Inflammatory macrophage treated with lipopolysaccharide for 1 hour (primary cell): ENCODE measurements at regions not wholly inside any gene's neighbourhood (a gene's known extent, or its start where the extent isn't known, plus 50 kb on each side); places are given as distances from the start of the nearest gene placed in this dataset.

Experiments used
- DNase-seq, 2 donors: peaks; one replicate each; pipeline ENCODE4 v3.0.0-alpha.2; 2020 to 2022

DNA sequence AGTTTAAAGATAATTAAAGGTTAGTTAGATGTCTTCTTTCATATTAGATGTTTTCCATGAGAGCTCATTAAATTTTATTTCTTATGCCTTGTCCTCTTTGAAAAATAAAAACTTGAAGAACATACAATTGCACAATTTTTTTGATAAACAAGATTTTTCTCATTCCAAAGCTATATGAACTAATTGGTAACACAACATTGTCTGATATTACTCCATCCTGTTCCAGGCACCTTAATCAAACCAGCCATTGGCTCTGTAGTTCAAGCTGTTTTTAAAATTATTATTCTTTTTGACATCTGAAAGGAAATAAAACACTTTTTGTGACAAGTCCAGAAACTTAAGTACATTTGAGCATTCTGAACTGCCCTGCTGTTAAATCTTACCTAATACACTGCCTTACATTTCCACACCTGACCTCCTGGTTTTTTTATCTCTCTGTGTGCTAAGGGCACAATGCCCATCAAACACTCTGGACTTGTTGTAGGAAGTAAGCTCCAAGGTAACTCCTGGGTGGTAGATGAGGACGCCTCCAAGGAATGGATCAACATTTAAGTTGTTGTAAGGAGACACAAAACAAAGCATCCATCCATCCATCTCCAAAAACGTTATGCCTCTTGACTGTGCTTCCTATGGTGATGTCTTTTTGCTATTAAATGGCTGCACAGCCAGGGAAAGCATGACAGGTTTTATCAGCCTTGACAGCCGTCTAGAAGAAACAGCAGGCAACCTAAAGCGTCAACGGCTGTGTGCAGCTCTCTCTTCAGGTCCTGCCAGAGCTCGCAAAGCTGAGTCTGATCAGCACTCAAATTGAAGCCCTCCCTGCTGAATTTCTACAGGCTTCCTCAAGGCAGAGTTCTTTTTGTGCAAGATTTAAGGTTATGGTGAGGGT, 449.9 kb upstream of the FLRT2 start:
- no peak for DNase-seq

DNA sequence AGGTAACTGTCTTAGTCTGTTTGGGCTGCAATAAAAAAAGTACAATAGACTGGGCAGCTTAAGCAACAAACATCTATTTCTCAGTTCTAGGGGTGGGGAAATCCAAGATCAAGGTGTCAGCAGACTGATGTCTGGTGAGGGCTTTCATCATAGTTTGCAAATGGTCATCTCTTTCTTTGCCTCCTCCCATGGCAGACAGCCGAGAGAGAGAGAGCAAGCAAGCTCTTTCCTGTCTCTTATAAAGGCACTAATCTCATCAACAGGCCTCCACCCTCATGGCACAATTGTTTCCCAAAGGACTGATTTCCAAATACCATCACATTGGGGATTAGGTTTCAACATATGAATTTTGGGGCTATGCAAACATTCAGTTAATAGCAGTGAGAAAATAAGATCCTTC, 445.6 kb upstream of the FLRT2 start:
- no peak for DNase-seq

DNA sequence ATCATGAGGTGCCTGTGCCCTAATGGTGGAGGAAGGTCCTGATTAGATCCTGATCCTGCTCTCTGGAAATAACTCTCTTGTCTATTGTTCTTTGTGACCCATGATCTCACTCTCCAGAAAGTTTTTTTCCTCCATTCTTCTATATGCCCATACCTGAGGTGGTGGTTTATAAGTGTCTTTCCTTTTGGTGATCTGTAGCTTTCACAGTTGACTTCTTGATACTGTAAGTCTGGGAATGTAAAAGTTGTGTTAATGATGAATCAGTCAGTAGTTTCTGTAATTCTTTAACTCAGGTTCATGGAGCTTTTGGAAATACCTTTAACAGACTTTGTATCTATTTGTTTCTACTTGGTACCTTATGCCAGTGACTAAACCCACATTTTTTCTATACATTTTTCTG, 444.0 kb upstream of the FLRT2 start:
- DNase-seq, result no peak

DNA sequence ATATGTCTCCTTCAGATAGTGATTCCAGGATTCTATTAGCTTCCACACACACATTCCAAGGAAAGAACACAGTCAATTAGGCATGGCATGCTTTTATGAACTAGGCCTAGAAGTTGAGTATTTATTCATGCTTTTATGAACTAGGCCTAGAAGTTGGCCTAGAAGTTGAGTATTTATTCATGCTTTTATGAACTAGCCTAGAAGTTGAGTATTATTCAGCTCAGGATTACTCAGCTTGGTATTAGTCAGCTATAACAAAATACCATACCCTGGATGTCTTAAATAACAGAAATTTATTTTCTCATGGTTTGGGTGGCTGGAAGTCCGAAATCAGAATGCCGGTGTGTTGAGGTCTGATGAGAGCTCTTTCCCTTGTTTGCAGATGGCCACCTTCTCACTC, 442.7 kb upstream of the FLRT2 start:
- no peak for DNase-seq

DNA sequence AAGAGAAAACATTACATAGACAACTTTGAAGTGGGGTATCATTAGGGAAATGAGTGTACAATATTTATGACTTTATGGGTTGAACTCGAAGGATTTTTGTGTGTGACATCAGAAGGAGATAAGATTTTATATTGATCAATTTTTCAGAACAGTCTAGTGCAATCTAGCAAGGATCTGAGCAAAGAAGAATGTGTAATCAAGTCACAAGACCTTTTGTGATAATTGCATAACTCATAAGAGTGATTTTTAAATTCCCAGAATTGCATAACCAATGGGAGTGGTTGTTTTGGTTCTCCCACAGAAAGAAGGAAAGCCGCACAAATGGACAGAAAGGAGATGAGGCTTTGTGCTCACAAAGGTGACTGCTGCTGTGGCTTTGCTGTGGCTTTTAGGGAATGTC, 441.8 kb upstream of the FLRT2 start:
- DNase-seq, result peak; percentile 2 to 3

DNA sequence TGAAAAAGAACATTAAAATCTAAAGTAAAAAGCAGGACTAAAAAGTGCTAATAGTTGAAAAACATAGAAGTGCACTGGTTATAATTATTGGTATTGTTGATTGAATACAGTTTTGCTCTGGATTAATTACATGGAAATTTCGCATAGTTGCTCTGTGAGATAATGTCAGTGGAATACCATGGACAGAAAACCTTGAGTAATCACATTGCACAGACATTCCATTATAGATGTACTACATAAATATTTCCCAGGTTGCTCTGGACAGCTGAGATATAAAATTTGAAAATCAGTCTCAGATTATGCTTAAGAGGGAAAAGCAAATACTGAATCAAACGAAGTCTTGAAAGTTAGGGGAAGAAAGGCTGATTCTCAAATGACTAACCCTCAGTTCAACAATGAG, 439.3 kb upstream of the FLRT2 start:
- DNase-seq, result no peak

DNA sequence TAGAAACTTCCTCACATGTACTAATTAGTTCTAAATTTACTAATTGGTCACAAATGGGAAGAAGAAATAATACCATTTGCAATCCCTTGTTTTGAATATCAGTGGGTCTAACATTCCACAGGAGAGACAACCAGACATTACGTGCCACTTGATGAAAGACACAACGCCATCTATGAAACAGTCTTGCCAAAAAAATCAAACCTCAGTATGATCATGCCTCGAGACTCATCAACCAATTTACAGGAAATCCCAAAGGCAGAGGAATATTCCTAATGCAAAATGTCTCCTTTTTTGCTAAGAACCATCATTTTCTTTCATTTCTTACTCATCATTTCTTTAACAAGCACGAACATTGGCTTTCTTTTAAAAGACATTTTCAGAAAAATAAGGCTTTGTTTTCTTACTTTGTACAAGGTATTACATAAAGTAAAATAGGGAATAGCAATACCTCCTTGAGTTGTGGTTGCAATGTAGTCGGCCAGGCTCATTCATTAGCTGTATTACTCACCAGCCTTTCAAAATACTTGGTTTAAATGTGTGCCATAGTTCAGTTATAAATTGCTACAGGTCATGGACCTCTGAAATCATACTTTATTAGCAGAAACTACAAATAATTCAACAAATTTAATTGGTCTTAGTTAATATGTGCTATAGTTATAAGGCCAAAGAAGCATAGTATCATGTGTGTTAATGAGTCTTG, 436.2 kb upstream of the FLRT2 start:
- no peak for DNase-seq

DNA sequence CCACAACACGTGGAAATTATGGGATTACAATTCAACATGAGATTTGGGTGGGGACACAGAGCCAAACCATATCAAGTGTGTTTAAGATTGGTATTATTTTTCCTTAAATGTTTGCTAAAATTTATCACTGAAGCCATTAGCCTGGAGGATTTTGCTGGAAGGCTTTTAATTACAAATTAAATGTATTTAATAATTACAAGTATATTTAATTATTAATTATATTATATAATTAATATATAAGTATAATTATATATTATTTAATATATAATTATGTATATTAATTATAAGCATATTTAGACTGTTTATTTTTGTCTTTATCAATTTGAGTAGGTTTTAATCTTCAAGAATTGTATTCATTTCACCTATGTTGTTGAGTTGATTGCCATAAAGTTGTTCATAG, 427.4 kb upstream of the FLRT2 start:
- DNase-seq, result no peak

DNA sequence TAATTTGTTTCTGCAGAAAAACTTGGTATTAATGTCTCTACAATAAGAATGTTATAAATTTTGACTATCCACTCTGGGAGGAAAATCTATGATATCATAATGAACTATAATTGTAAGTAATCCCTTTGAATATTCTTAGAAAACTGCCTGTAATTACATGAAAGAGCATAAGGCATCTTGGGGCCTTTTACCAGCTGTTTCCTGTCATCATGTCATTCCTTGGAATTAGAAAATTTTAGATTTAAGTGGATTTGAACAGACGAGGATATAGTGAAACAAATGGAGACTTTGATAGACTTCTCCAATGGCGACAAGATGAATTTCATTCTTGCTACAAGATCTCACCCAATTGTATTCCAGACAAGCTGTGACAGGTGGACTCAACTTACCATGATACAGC, 423.4 kb upstream of the FLRT2 start:
- no peak for DNase-seq

DNA sequence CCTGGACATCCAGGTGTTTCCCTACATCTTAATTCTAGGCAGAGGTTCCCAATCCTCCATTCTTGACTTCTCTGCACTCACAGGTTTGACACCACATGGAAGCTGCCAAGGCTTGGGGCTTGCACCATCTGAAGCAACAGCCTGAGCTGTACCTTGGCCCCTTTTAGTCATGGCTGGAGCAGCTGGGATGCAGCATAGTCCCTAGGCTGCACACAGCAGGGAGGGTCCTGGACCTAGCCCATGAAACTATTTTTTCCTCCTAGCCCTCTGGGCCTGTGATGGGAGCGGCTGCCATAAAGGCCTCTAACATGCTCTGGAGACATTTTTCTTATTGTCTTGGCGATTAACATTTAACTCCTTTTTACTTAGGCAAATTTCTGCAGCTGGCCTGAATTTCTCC, 417.2 kb upstream of the FLRT2 start:
- no peak for DNase-seq

DNA sequence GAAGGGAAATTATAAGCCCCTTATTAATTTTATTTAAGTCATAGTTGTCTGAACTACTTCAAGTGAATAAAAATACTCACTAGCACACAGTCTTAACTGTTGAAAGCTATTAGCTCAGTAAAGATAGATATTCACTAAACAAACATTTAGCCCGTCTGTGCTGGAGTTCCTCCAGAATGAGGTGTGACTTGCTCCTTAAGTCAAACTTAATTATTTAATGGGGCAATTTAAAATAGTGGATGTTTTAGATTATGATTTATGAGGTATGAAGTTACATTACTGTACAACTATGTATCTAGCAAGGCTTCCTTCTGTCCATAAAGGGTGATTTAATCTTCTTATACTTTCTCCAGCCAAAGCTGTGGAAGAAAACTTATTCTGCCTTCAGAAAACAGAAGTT, 414.0 kb upstream of the FLRT2 start:
- DNase-seq, result no peak

DNA sequence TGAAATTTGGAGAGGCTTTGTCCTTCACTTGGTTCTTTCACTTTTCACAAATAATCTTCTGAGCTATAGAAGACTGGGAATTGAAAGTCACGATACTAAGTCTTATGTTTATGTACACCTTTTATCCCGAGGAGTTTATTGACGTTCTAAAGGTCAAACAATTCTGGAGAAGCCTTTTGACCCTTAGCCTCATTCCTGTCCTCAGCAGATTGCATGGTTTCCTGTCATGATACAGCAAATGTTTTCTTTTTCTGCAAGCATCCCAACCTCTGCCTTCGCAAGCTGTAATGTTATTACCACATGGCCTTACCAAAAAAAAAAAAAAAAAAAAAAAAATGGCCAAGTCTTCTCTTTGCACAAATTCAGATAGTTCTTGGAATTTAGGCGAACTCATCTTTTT, 411.7 kb upstream of the FLRT2 start:
- DNase-seq, result no peak

DNA sequence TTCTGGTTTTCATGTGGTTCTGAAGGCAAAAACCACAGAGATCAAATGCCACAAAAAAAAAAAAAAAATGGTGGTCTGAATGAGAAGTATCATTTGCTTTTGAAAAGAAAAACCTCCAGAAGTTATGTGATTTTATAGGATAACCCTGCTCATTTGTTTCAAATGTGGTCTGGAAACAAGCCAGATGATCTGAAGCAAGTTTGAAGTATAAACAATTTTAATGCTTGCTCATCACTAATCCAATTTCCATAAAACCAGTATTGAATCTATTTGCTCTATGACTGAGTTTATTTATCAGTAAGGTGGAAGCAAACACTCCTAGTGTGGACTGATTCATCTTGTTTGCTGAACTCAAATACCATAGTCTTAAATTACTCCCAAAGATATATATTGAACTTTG, 407.3 kb upstream of the FLRT2 start:
- no peak for DNase-seq

DNA sequence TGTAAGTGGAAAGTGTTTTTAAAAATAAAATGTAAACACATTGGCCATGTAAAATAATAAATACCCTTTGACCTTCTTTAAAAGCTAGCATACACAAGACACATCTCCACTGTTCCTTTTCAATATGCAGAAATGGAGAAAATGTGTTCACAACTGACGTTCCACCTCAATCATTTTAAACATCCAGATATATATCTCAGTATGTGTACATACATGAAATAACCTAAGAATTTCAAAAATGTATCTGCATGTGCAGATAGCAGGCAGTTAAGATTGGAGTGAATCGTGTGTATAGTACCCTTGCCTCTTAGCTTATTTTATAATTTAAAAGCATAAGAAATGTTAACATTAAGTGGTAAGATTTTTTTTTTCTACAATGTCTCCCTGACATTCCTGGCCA, 406.2 kb upstream of the FLRT2 start:
- no peak for DNase-seq

DNA sequence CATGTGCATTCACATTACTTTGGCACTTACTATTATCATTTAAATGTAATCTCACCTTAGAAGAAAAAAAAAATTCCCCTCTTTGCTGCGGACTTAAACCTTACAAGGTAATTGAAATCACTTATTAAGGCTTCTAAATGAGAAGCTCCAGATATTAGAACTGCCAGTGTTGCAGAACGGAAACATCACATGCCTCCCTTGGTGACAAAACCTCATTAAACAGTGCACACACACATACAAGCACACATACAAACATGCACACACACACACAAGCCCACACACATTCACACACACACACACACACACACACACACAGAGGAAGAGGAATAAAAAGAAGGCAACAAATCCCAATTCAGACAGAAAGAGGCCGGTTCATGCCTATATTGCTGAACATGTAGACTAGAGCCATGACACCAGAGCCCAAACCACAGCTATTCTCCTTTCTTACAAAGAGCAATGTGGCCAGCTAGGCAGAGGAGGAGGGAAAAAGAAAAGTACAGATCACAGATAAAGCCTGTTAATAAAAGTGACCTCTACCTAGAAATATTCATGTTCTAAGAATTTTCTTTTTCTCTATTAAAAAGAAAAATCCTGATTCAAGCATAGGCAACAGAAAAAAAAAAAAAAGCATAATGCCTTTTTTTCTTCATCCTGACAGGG, 405.2 kb upstream of the FLRT2 start:
- no peak for DNase-seq

DNA sequence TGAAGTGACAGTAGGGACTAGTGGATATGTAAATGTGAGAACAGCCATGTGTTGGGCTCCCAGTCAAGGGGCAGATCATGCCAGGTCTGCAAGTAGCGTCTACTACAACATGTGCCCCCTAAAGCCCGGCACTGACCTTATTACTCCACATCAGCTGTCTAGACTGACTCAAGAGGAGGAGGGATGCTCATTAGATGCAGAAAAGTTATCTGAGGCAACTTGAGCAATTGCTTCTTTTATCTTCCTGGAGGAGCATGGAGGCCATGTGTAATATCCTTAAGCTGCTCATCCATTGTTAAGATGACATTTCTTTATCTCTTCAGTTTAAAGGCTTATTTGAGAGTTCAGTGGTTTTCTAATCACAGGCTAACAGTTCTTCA, 404.7 kb upstream of the FLRT2 start:
- no peak for DNase-seq

DNA sequence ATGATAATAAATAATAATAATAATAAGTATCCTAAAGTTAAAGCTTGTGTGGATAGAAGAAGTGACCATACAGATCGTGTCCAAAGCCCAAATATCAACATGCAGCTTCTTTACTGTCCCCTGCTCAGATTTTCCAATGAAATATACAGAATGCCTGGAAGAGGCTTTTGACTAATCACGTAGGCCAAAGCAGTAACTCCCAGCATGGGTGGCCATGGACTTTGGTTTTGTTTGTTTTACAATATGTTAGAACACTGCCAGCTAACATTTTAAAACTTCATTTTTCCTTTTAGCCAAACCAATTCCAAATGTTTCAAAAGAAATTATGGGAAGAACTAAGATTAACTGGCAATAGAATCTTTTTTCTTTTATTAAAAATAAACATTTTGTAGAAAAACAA, 400.0 kb upstream of the FLRT2 start:
- no peak for DNase-seq

DNA sequence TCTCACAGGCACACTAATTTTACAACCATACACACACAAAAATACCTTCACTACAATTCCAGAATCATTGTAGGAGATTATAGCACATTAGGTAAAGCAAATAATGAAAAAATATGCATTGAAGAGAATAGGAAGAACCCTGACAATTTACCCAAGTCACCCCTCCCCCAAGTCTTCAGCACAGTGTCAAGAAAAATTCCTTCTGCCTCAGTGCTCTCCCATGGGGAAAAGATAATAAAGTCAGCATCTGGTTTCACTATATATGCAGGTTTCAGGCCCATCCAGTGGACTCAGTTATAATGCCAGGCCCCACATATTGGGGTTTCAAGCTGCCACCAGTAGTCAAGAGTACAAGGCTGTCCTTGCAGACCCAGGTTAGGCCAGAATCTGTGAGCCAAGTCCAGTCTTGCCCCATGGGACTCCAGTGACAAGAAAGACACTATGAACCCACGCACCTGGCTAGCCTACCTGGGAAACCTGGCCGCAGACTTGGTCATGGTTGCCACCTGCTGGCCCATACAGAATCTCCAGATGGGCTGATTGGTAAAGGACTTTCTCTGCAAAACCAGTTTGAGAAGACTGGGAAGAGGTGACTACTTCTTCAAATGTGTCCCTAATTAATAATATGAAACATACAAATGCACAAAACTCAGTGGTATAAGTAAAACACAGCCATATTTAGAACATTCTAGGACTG, 398.6 kb upstream of the FLRT2 start:
- DNase-seq, result no peak

DNA sequence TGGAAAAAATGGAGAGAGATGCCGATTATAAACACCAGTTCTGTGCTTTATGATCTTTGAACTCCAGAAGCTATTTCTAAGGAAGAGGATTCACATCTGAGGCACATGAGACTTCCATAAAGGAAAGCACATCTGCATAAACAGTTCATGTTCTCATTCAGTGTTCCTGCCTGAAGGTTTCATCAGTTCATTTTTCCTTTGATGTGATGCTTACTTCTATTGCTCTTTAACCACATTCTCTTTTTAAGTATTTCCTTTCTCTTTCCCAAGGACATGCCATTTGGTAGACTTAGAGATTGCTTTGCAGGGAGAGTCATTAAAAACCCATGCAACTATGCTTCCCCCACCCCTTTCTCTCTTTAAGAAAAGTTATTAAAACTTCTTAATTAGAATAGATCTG, 387.0 kb upstream of the FLRT2 start:
- DNase-seq, result no peak

DNA sequence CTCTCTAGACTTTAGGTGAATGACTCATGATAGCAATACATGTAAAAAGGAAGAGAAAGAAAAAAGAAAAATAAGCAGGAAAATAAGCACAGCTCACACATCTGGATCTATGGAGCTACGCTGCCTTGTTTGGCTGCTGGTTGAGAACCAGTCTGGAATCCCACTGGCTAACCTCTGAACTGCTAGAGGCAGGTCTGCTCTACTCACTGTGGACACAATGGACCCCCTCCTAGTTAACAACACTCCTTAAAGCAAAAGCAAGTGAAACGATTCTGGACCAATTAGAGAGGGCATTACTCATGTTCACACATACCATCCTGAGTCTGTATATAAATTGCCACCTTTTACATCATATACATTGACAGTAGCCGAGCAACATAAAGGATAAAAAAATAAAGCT, 383.2 kb upstream of the FLRT2 start:
- DNase-seq, result no peak

DNA sequence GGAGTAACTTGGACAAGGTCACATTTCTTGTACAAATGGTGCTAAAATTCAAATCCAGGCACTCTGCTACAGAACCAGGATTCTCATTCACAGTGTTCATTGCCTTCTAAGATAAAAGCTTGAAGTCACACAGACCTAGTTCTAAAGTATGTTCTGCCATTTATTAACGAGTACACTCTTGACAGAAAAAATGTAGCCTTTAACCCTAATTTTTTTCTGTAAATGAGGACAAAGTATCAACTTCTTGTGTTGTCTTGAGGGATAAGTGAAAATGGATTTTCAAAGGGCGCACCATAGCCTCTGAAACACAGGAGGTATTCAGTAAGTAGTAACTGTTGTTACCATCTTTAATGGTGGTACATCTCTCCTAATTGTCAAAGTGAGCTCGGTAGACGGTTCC, 379.8 kb upstream of the FLRT2 start:
- DNase-seq, result no peak

DNA sequence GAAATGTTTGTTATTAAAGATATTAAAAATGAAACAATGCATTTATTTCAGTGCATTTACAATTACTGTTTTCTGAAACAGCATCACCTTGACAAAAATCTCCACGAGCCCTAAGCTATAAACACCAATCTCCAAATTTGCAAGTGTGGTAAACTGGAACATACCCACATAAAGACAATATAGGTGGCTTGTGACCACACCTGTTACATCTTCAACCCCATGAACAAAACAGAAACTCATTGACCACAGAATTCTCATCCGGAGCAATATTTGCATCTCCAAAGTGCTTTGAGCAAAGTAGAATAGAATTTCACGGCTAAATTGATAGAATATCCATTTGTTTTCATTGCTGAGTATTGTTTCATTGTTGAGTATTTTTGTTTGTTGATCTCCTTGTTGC, 375.2 kb upstream of the FLRT2 start:
- DNase-seq, result no peak

DNA sequence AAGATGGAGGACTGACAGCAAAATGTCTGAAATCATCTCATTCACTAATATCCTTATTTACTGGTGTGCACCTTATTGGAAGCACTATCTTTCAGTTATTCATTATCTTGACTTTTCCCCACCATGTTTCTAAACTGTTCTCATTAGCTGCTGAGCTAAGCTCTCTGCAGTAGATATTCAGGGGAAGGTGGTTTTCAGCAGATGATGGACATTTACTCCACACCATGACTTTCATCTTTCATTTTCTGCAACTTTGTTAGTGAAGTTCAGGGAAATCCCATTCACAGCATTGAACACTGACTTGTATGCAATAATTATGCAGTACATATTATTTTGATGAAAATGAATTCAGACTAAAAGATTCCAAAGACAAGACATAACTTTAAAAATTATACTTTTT, 373.6 kb upstream of the FLRT2 start:
- DNase-seq, result no peak

DNA sequence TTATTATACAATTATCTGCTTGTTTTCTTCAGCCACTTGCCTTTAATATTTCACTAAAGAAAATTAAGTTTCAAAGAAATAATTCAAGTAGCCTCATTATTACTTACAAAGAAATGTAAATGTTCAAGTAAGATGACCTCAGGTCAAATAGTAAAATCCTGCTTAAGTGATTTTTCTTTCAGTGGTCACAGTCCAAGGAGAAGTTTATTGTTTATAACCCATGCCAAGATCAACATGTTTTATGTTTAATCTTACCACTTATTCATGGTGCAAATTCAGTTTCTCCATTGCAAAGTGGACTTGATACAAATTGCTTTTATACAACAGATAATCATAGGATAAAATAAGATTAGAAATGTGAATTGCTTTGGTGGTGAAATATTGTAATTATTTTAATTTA, 370.2 kb upstream of the FLRT2 start:
- DNase-seq, result no peak
